ENCODE measurements at regions not wholly inside any gene's neighbourhood (a gene's known extent, or its start where the extent isn't known, plus 50 kb on each side); places are given as distances from the start of the nearest gene placed in this dataset.

- Histone ChIP-seq H3K36me3 (no peaks in the 10 kb centered on the region), H3K9me3 (no peaks in the 10 kb centered on the region), H3K4me3 (no peak overlapping the region), H3K27me3 (no peaks in the 10 kb centered on the region), H3K27ac (no peak overlapping the region), H3K4me1 (no peaks in the 10 kb centered on the region)
- TF ChIP-seq CTCF (IDR thresholded peaks at IDR 0.05) (no peak), POLR2AphosphoS5 (IDR thresholded peaks at IDR 0.05) (no peak), POLR2A (IDR thresholded peaks at IDR 0.05) (no peak), EP300 (IDR thresholded peaks at IDR 0.05) (no peak)
- 74% methylated on average over 2 to 5 of the region's 5 CpGs for WGBS, 2 donors (ENCODE audit: low coverage in 1 of 2)
- ATAC-seq: no peak
These were observed 426.0 kb downstream of the CDH2 start for GRCh38 chr18:27750923-27751322.

GRCh38 chr18:27750014-27750413 lies 426.9 kb downstream of the CDH2 start:
- peak in 1 of 4 experiments; percentile 19 for TF ChIP-seq CTCF (IDR thresholded peaks at IDR 0.05)
- TF ChIP-seq EP300 (IDR thresholded peaks at IDR 0.05): no peak
- H3K4me3 ChIP-seq: no peak overlapping the region
- H3K27me3 ChIP-seq: no peaks in the 10 kb centered on the region
- H3K36me3 ChIP-seq: no peaks in the 10 kb centered on the region
- H3K9me3 ChIP-seq: no peaks in the 10 kb centered on the region
- WGBS, 2 donors (ENCODE audit: low coverage in 1 of 2): 4 to 5% methylated on average over 3 of the region's 3 CpGs
- no peak overlapping the region for H3K27ac ChIP-seq
- ATAC-seq: no peak
- H3K4me1 ChIP-seq: no peaks in the 10 kb centered on the region

GRCh38 chr18:27749194-27749593 lies 427.7 kb downstream of the CDH2 start:
- Histone ChIP-seq H3K4me3 (no peak overlapping the region), H3K36me3 (no peaks in the 10 kb centered on the region), H3K27ac (no peak overlapping the region), H3K9me3 (no peaks in the 10 kb centered on the region), H3K27me3 (no peaks in the 10 kb centered on the region), H3K4me1 (no peaks in the 10 kb centered on the region)
- no peak for TF ChIP-seq CTCF (IDR thresholded peaks at IDR 0.05)
- no peak for TF ChIP-seq POLR2AphosphoS5 (IDR thresholded peaks at IDR 0.05)
- no peak for TF ChIP-seq EP300 (IDR thresholded peaks at IDR 0.05)
- no peak for TF ChIP-seq POLR2A (IDR thresholded peaks at IDR 0.05)
- WGBS, 2 donors (ENCODE audit: low coverage in 1 of 2): 56 to 63% methylated on average over 3 of the region's 3 CpGs
- ATAC-seq: no peak

GRCh38 chr18:27746241-27746640 lies 430.7 kb downstream of the CDH2 start:
- ATAC-seq: no peak
- TF ChIP-seq EP300 (IDR thresholded peaks at IDR 0.05) (no peak), POLR2A (IDR thresholded peaks at IDR 0.05) (no peak), POLR2AphosphoS5 (IDR thresholded peaks at IDR 0.05) (no peak), CTCF (IDR thresholded peaks at IDR 0.05) (no peak)
- H3K36me3 ChIP-seq: no peaks in the 10 kb centered on the region
- no peaks in the 10 kb centered on the region for H3K4me1 ChIP-seq
- 68 to 94% methylated on average over 4 to 5 of the region's 5 CpGs for WGBS, 2 donors (ENCODE audit: low coverage in 1 of 2)
- no peak overlapping the region for H3K27ac ChIP-seq
- no peaks in the 10 kb centered on the region for H3K27me3 ChIP-seq
- no peaks in the 10 kb centered on the region for H3K9me3 ChIP-seq
- no peak overlapping the region for H3K4me3 ChIP-seq

GRCh38 chr18:27735117-27735516 lies 441.8 kb downstream of the CDH2 start:
- ATAC-seq: no peak
- Histone ChIP-seq H3K27me3 (no peaks in the 10 kb centered on the region), H3K4me3 (no peak overlapping the region), H3K4me1 (no peaks in the 10 kb centered on the region), H3K9me3 (peaks cover 0 to under 1% (median 0%) of the 10 kb centered on the region in 3 donors), H3K27ac (no peak overlapping the region), H3K36me3 (no peaks in the 10 kb centered on the region)
- TF ChIP-seq POLR2AphosphoS5 (IDR thresholded peaks at IDR 0.05) (no peak), EP300 (IDR thresholded peaks at IDR 0.05) (no peak), CTCF (IDR thresholded peaks at IDR 0.05) (no peak), POLR2A (IDR thresholded peaks at IDR 0.05) (no peak)
- 70 to 93% methylated on average over 1 of the region's 1 CpG for WGBS, 2 donors (ENCODE audit: low coverage in 1 of 2)
